ENCODE measurements at regions not wholly inside any gene's neighbourhood (a gene's known extent, or its start where the extent isn't known, plus 50 kb on each side); places are given as distances from the start of the nearest gene placed in this dataset.

GRCh38 chr14:101616202-101616601 lies 54.9 kb downstream of the DIO3 start (continued):
- TF ChIP-seq RAD21 (IDR thresholded peaks at IDR 0.05 in 1 of 2, conservative IDR thresholded peaks at IDR 0.05 in 1 of 2; ENCODE audit: low read depth in 2 of 2, low read length in 2 of 2) (no peak), TAF7 (optimal IDR thresholded peaks at IDR 0.05; ENCODE audit: borderline replicate concordance, low read depth, low read length) (no peak), TCF12 (IDR thresholded peaks at IDR 0.05; ENCODE audit: low read depth, low read length) (no peak), CHD2 (IDR thresholded peaks at IDR 0.05; ENCODE audit: low read length) (no peak)
